ENCODE measurements at regions not wholly inside any gene's neighbourhood (a gene's known extent, or its start where the extent isn't known, plus 50 kb on each side); places are given as distances from the start of the nearest gene placed in this dataset.
A peak's percentile ranks its signal among the peaks of the same experiment; 100 is the strongest.

DNA sequence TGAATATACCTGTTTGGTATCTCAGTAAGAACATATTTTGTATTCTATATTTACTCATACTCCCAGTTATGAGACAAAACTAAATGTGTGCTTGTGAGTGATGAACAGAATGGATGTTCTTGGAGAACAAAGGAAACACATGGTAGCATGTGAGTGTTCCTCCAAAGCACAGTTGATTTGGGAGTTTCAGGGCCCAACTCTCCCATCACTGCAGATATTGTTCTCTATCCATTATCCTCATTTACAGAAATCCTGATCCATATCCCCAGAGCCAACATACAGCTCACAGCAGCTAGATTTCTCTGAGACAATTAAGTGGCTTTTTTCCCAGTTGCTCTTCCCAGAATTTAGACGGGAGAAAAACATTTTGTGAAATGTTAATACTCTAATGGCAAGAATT, 75.6 kb upstream of the MAPRE2 start:
- TF ChIP-seq, protein P1, sequence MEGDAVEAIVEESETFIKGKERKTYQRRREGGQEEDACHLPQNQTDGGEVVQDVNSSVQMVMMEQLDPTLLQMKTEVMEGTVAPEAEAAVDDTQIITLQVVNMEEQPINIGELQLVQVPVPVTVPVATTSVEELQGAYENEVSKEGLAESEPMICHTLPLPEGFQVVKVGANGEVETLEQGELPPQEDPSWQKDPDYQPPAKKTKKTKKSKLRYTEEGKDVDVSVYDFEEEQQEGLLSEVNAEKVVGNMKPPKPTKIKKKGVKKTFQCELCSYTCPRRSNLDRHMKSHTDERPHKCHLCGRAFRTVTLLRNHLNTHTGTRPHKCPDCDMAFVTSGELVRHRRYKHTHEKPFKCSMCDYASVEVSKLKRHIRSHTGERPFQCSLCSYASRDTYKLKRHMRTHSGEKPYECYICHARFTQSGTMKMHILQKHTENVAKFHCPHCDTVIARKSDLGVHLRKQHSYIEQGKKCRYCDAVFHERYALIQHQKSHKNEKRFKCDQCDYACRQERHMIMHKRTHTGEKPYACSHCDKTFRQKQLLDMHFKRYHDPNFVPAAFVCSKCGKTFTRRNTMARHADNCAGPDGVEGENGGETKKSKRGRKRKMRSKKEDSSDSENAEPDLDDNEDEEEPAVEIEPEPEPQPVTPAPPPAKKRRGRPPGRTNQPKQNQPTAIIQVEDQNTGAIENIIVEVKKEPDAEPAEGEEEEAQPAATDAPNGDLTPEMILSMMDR (IDR thresholded peaks at IDR 0.05; ENCODE audit: low read depth, low read length, missing control alignments) = no peak
- in situ Hi-C loops (cut with HindIII; ENCODE audit: low sequenced_read_pairs) = no loop called here
- no peak overlapping the region for H3K4me3 ChIP-seq (ENCODE audit: low read depth, low read length)
- DNase-seq (ENCODE audit: low read depth) = no peak

DNA sequence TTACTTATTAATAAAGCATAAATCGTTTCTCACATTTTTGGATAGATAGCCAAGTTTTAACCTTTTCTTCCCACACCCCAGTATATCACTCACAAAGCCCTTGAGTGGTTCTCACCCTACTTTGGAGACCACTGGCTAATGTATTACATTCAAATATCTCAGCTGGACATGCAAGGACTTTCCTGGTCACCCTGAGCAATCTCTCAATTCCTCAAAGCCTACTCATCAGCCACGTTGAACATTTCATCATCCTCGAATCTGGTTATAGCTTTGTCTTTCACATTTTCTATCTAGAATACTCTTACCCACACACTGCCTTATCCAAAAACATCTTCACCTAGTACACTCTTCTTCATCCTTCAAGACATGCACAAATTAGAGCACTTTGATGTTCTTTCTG, 71.1 kb upstream of the MAPRE2 start:
- TF ChIP-seq, protein P1 (IDR thresholded peaks at IDR 0.05; ENCODE audit: low read depth, low read length, missing control alignments) = no peak
- H3K4me3 ChIP-seq (ENCODE audit: low read depth, low read length) = no peak overlapping the region
- DNase-seq (ENCODE audit: low read depth) = no peak
- in situ Hi-C loops (cut with HindIII; ENCODE audit: low sequenced_read_pairs) = no loop called here

DNA sequence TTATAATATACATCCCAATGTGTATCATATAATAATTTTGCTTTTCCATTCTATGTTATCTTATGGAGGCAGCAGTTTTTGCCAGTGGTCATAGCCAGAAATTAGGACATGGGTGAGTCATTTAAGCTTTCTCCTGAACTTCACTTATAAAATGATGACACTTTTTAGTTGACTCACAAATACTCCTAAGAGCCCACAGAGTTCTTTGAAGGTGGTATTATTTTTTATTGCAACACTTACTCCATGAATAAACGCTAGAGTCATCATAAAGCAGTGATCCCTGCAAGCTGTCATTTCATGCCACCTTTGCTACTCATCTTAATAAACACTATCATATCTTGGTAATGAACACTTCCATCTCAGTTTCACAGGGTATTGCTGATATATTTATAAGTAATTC, 69.9 kb upstream of the MAPRE2 start:
- no peak for DNase-seq (ENCODE audit: low read depth)
- in situ Hi-C loops (cut with HindIII; ENCODE audit: low sequenced_read_pairs) = no loop called here
- no peak overlapping the region for H3K4me3 ChIP-seq (ENCODE audit: low read depth, low read length)
- TF ChIP-seq, protein P1 (IDR thresholded peaks at IDR 0.05; ENCODE audit: low read depth, low read length, missing control alignments) = no peak

DNA sequence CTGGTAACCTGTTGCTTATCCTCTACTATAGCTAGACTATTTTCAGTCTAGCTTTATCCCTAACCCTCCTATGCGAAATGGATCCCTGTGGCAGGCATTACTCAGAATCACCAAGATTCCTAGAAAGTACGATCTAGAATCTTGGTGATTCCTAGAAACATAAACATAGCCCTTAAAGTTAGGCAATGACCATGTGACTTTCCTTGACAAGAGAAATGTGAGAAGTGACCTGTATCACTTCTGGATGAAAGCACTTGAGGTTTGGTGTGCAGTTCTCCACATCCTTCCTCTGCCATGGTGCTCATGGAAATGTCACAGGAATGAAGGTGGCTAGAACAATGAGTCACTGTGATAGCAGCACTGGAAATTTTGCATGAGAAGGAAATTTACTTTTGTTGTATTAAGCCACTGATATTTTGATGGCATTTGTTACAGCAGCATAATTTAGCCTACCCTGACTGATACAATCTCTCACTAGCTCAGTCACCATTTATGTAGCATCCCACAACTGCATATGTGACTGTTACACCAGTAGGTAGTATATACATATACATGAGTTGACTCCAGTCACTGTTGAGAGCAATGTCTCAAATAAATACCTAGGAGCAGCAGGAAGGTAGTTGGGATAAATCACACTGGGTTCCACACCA, 68.3 kb upstream of the MAPRE2 start:
- TF ChIP-seq, protein P1 (IDR thresholded peaks at IDR 0.05; ENCODE audit: low read depth, low read length, missing control alignments) = no peak
- DNase-seq (ENCODE audit: low read depth) = no peak
- H3K4me3 ChIP-seq (ENCODE audit: low read depth, low read length) = no peak overlapping the region
- in situ Hi-C loops (cut with HindIII; ENCODE audit: low sequenced_read_pairs) = no loop called here

DNA sequence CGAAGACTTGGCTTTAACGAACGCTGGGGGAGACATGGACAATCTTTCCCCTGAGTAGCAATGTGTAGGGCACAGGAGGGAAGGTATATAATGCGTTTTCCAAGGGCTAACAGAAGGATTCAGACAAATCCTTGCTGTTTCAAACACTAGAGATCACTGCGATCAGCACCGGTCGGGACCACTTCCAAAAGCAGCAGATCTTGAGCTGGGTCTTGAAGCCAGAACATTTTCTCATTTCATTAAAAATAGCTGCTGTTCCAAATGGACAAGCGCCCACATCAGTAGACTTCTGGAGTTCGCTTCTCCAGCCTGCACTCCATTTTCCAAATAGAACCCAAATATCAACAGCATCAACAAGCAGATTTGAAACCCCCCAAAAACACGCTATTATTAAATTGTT, 65.1 kb upstream of the MAPRE2 start:
- DNase-seq (ENCODE audit: low read depth) = no peak
- TF ChIP-seq, protein P1 (IDR thresholded peaks at IDR 0.05; ENCODE audit: low read depth, low read length, missing control alignments) = no peak
- in situ Hi-C loops (cut with HindIII; ENCODE audit: low sequenced_read_pairs) = no loop called here
- no peak overlapping the region for H3K4me3 ChIP-seq (ENCODE audit: low read depth, low read length)

DNA sequence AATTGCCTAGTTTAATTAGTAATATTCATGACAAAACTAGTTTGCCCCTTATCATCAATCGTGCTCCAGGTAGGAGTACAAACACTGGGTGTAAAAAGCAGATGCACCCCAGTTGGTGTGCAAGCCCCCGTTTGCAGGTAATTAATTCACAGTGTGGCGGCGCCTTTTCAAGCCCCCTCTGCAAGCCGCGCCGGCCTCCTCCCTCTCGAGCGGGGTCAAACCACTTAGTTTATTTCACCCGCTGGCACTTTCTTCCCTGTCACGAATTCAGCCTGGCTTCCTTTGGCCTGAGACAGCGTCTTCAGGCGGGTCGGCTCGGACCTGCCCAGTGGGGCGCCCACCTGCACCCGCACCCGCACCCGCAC, 64.7 kb upstream of the MAPRE2 start:
- in situ Hi-C loops (cut with HindIII; ENCODE audit: low sequenced_read_pairs) = no loop called here
- H3K4me3 ChIP-seq (ENCODE audit: low read depth, low read length) = peak overlapping the region; percentile 70
- TF ChIP-seq, protein P1 (IDR thresholded peaks at IDR 0.05; ENCODE audit: low read depth, low read length, missing control alignments) = no peak
- DNase-seq (ENCODE audit: low read depth) = no peak

Data from astrocyte of the cerebellum (primary cell).